ENCODE measurements at regions not wholly inside any gene's neighbourhood (a gene's known extent, or its start where the extent isn't known, plus 50 kb on each side); places are given as distances from the start of the nearest gene placed in this dataset.

DNA sequence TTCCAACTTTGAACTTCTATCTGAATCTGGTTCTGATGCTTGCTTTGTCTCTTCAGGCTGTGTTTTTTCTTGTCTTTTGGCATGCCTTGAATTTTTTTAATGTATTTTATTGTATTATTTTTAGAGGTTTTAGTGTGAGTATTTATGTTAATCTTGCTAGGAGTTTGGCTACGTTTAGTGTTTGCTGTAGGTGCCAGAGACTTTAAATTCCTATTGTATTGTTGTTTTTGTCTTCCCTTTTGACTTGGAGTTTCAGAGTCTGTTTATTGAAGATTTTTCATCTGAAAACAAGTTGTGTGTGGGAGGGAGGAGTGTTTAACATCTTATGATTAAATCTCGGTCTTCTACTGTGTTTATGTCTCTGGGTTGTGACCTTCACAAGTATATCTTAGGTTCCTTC lies 956.8 kb downstream of the TLE1 start:
- no peak overlapping the region for H3K27ac ChIP-seq
- no peaks in the 10 kb centered on the region for H3K36me3 ChIP-seq (replicated peaks in 1 of 2; ENCODE audit: insufficient read depth in 1 of 2, low read depth in 2 of 2)
- H3K4me1 ChIP-seq: no peaks in the 10 kb centered on the region
- TF ChIP-seq, protein P1, sequence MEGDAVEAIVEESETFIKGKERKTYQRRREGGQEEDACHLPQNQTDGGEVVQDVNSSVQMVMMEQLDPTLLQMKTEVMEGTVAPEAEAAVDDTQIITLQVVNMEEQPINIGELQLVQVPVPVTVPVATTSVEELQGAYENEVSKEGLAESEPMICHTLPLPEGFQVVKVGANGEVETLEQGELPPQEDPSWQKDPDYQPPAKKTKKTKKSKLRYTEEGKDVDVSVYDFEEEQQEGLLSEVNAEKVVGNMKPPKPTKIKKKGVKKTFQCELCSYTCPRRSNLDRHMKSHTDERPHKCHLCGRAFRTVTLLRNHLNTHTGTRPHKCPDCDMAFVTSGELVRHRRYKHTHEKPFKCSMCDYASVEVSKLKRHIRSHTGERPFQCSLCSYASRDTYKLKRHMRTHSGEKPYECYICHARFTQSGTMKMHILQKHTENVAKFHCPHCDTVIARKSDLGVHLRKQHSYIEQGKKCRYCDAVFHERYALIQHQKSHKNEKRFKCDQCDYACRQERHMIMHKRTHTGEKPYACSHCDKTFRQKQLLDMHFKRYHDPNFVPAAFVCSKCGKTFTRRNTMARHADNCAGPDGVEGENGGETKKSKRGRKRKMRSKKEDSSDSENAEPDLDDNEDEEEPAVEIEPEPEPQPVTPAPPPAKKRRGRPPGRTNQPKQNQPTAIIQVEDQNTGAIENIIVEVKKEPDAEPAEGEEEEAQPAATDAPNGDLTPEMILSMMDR (IDR thresholded peaks at IDR 0.05): no peak
- no peak for TF ChIP-seq POLR2A (IDR thresholded peaks at IDR 0.05)
- no peak for ATAC-seq
- WGBS, 2 donors: 41 to 46% methylated on average over 2 of the region's 2 CpGs
- intact Hi-C loops (cut with DNase I): no loop called here
- no peaks in the 10 kb centered on the region for H3K27me3 ChIP-seq
- H3K9me3 ChIP-seq: no peaks in the 10 kb centered on the region
- DNase-seq: no peak
- no peak overlapping the region for H3K4me3 ChIP-seq

DNA sequence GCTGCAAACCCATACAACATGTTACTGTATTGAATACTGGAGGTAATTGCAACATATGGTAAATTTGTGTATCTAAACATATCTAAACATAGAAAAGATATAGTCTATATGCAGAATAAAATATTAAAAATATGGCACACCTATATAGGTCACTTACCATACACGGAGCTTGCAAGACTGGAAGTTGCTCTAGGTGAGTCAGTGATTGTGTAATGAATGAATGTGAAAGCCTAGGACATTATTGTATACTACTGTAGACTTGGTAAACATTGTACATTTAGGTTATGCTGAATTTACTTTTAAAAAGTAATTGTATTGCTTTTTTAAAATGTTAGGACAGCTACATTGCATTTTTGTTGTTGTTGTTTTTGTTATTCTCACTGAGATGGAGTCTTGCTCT lies 968.8 kb downstream of the TLE1 start:
- TF ChIP-seq, protein P1 (IDR thresholded peaks at IDR 0.05): no peak
- TF ChIP-seq POLR2A (IDR thresholded peaks at IDR 0.05): no peak
- H3K36me3 ChIP-seq (replicated peaks in 1 of 2; ENCODE audit: insufficient read depth in 1 of 2, low read depth in 2 of 2): no peaks in the 10 kb centered on the region
- no peaks in the 10 kb centered on the region for H3K27me3 ChIP-seq
- no peaks in the 10 kb centered on the region for H3K9me3 ChIP-seq
- H3K27ac ChIP-seq: no peak overlapping the region
- intact Hi-C loops (cut with DNase I): no loop called here
- no peaks in the 10 kb centered on the region for H3K4me1 ChIP-seq
- no peak overlapping the region for H3K4me3 ChIP-seq
- 47 to 55% methylated on average over 1 of the region's 1 CpG for WGBS, 2 donors
- DNase-seq (no peak), ATAC-seq (no peak)

DNA sequence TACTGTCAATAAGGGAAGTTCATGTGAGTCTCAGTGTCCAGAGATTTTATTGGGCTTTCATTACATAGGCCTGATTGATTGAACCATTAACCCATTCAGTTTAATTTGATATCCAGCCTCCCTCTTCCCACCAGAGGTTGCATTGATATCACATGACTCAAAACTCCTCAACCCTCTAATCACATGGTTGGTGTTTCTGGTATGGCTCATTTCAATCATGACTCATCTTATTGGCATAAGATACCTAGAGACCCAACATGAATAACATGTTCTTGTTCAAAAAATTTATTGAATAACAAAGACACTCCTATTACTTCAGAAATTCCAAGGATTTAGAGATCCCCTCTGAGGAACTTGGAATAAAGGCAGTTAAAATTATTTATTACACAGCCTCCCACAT lies 982.2 kb downstream of the TLE1 start:
- H3K4me1 ChIP-seq: no peaks in the 10 kb centered on the region
- H3K9me3 ChIP-seq: no peaks in the 10 kb centered on the region
- H3K36me3 ChIP-seq (replicated peaks in 1 of 2; ENCODE audit: insufficient read depth in 1 of 2, low read depth in 2 of 2): no peaks in the 10 kb centered on the region
- TF ChIP-seq, protein P1 (IDR thresholded peaks at IDR 0.05): no peak
- TF ChIP-seq POLR2A (IDR thresholded peaks at IDR 0.05): no peak
- no peak overlapping the region for H3K27ac ChIP-seq
- DNase-seq (no peak), ATAC-seq (no peak)
- no peaks in the 10 kb centered on the region for H3K27me3 ChIP-seq
- intact Hi-C loops (cut with DNase I): no loop called here
- H3K4me3 ChIP-seq: no peak overlapping the region

DNA sequence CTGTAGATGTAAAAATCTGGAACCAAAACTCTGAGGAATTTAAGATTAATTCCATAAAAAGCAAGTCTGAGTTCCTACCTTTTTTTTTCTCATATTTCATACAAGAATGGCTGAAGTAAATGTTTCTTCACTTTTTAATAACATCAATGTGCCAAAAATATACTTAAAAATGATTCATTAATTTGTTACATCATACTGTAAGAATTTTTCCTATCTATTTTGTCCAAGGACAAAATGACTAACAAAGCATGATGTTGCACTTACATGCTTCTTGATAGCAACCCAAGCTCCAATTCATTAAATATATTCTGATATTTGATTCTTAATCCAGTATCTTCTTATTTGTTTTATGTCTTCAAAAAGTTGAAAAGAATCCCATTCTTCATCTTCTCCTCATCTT lies 988.3 kb downstream of the TLE1 start:
- H3K27ac ChIP-seq: no peak overlapping the region
- intact Hi-C loops (cut with DNase I): no loop called here
- no peaks in the 10 kb centered on the region for H3K36me3 ChIP-seq (replicated peaks in 1 of 2; ENCODE audit: insufficient read depth in 1 of 2, low read depth in 2 of 2)
- no peaks in the 10 kb centered on the region for H3K4me1 ChIP-seq
- TF ChIP-seq POLR2A (IDR thresholded peaks at IDR 0.05): no peak
- TF ChIP-seq, protein P1 (IDR thresholded peaks at IDR 0.05): no peak
- ATAC-seq (no peak), DNase-seq (no peak)
- no peaks in the 10 kb centered on the region for H3K27me3 ChIP-seq
- H3K9me3 ChIP-seq: no peaks in the 10 kb centered on the region
- H3K4me3 ChIP-seq: no peak overlapping the region

DNA sequence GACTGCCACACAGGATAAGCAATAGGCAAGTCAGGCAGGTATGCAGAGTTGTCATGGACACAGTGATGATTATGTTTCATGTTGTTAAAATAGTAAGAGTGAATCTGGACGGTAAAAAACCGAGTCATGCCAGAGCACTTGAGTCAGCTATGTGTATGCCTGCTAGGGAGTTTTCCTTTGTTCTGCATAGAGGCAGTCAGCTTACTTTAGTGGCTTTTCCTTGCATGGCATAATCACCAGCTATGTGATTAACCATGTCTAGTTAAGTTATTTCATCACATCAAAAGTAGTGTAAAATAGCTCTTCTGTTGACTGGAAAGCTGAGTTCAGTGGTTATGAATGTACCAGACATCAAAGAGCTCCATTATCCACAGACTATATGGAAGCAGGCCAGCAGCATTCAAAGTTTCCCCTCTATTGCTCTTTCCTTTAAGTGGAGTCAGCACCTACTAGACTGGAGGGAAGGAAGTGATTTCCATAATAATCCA lies 989.8 kb downstream of the TLE1 start:
- DNase-seq: no peak
- TF ChIP-seq, protein P1 (IDR thresholded peaks at IDR 0.05): no peak
- Histone ChIP-seq H3K27me3 (no peaks in the 10 kb centered on the region), H3K27ac (no peak overlapping the region), H3K9me3 (no peaks in the 10 kb centered on the region), H3K36me3 (replicated peaks in 1 of 2; ENCODE audit: insufficient read depth in 1 of 2, low read depth in 2 of 2) (no peaks in the 10 kb centered on the region), H3K4me1 (no peaks in the 10 kb centered on the region), H3K4me3 (no peak overlapping the region)
- ATAC-seq: no peak
- intact Hi-C loops (cut with DNase I): no loop called here
- 19 to 29% methylated on average over 2 of the region's 2 CpGs for WGBS, 2 donors

Data from body of pancreas (tissue), 4 donors.